ENCODE measurements at regions not wholly inside any gene's neighbourhood (a gene's known extent, or its start where the extent isn't known, plus 50 kb on each side); places are given as distances from the start of the nearest gene placed in this dataset.

DNA sequence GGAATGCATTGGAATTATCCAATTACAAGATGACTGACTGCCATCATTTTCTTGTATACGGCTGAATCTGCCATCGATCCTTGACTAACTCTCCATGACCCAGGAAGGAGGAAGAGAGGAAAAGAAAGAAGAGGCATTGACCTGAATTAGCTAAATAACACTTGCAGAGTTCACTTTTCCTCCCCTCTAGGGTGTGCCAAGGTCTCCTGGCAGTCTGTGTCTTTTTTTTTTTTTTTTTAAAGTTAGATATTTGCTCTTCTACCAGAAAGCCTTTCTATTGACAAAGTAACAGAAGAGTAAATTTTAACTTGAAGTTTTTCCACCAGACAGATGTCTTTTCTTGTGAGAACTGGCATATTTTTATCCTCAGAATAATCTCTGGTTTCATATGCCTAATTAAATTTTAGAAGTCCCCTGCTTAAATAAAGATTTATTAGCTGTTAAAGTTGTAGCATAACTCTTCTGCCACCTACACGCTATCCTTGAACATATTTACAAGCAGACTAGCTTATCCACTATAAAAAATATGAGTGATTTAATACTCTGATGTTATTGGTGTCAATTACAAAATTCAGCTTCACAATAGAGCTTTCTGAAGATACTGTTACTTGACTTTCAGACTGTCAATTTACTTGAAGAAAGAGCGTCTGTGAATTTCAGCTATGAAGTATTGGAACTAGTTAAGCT is 171.7 kb upstream of the ETAA1 start:
- dilution Hi-C loops (cut with HindIII; ENCODE audit: low sequenced_read_pairs, unreplicated experiment), result no loop called here
- Histone ChIP-seq H3K18ac (ENCODE audit: low read depth, low read length) (no peak overlapping the region), H3K23ac (ENCODE audit: low read depth, low read length) (no peak overlapping the region), H3K9me3 (ENCODE audit: control insufficient read depth, insufficient read depth, low read length) (no peaks in the 10 kb centered on the region), H3K9ac (ENCODE audit: low read depth, low read length) (no peak overlapping the region), H3K56ac (ENCODE audit: extremely low read depth, insufficient read depth, low read length) (no peak overlapping the region), H3K4me1 (ENCODE audit: control insufficient read depth, insufficient read depth, low read length) (no peaks in the 10 kb centered on the region), H3K14ac (replicated peaks; ENCODE audit: low read depth, low read length) (no peak overlapping the region), H3K4me3 (ENCODE audit: insufficient read depth, low read depth, low read length) (no peak overlapping the region), H3K27ac (ENCODE audit: insufficient read depth, low read length) (no peak overlapping the region), H3K9me1 (ENCODE audit: insufficient read depth, low read length) (no peaks in the 10 kb centered on the region), H2BK5ac (ENCODE audit: low read depth, low read length, poor library complexity, severe bottlenecking) (no peak overlapping the region), H2BK120ac (ENCODE audit: low read depth, low read length) (no peak overlapping the region), H2AK5ac (ENCODE audit: low read depth, low read length) (no peak overlapping the region), H3K4ac (ENCODE audit: low read depth, low read length) (no peak overlapping the region), H3K27me3 (ENCODE audit: control insufficient read depth, insufficient read depth, low read length) (no peaks in the 10 kb centered on the region), H3K36me3 (ENCODE audit: control insufficient read depth, insufficient read depth, low read length) (no peaks in the 10 kb centered on the region), H4K91ac (ENCODE audit: insufficient read depth, low read depth, low read length) (no peak overlapping the region), H4K5ac (ENCODE audit: low read depth, low read length) (no peak overlapping the region), H4K20me1 (ENCODE audit: insufficient read depth, low read length) (no peaks in the 10 kb centered on the region), H2BK15ac (ENCODE audit: low read depth, low read length) (no peak overlapping the region), H2AFZ (replicated peaks; ENCODE audit: low read length, poor library complexity) (no peak overlapping the region), H2BK20ac (ENCODE audit: low read depth, low read length) (no peak overlapping the region), H4K8ac (ENCODE audit: low read depth in 2 of 2, low read length in 2 of 2) (no peak overlapping the region), H2AK9ac (replicated peaks; ENCODE audit: low read depth, low read length, poor library complexity) (no peak overlapping the region), H3K79me1 (ENCODE audit: low read depth in 1 of 2, low read length in 2 of 2) (no peaks in the 10 kb centered on the region), H3K4me2 (ENCODE audit: low read depth, low read length) (no peak overlapping the region)
- ChIA-PET CTCF (interaction anchor here (1.0 to 1.2 kb wide), 3 partner anchors 9 to 797 kb away, joined by 3 to 4 read pairs (median 3); no protein-coding TSS in a partner anchor), POLR2A (ENCODE audit: unreplicated experiment) (no interaction called here)
- no CpG with 5 or more reads among the region's 4 CpGs for WGBS, 2 experiments (ENCODE audit: extremely low coverage in 2 of 2, insufficient read length in 1 of 2)
- DNase-seq (no peak), ATAC-seq (ENCODE audit: low read depth) (no peak)
- intact Hi-C loops (cut with micrococcal nuclease), result no loop called here
- no TSS peak for BruUV-seq (replicated peaks)
- no peak for TF ChIP-seq MXI1 (IDR thresholded peaks at IDR 0.05; ENCODE audit: borderline replicate concordance, low read depth, low read length)
- in situ Hi-C loops (cut with MboI; ENCODE audit: low sequenced_read_pairs), result loop anchor here (25.0 kb wide), 1 partner anchor 412 kb away; no protein-coding TSS in a partner anchor

Data from IMR-90 (cell line).